ACHN (cell line): ENCODE measurements at regions not wholly inside any gene's neighbourhood (a gene's known extent, or its start where the extent isn't known, plus 50 kb on each side); places are given as distances from the start of the nearest gene placed in this dataset.
A peak's percentile ranks its signal among the peaks of the same experiment; 100 is the strongest.
"Not testable (repeated sequence)": the region's sequence is repeated elsewhere in the genome, so short reads cannot be mapped to it uniquely, and the experiment has no call there.

Experiments used
- DNase-seq: peaks from one replicate; pipeline ENCODE4 v3.0.0-alpha.2; 2015
- in situ Hi-C: cut with HindIII; loops from 2 replicates; pipeline ENCODE4 v1.10.0; 2017; ENCODE audit warnings: low sequenced_read_pairs, low pct_ligation_motif_present, low pct_unique_long_range_greater_than_20kb

- no peak for DNase-seq
- in situ Hi-C loops: no loop called here
These were observed 286.5 kb downstream of the CPS1 start for GRCh38 chr2:210842896-210843295.

GRCh38 chr2:210844016-210844415, 287.6 kb downstream of the CPS1 start:
- no peak for DNase-seq
- in situ Hi-C loops: no loop called here

- no peak for DNase-seq
- in situ Hi-C loops: no loop called here
These were observed 302.9 kb downstream of the CPS1 start for GRCh38 chr2:210859314-210859713.

GRCh38 chr2:210860276-210860675, 303.9 kb downstream of the CPS1 start:
- no peak for DNase-seq
- in situ Hi-C loops: no loop called here

- DNase-seq: no peak
- in situ Hi-C loops: no loop called here
These were observed 304.8 kb downstream of the CPS1 start for GRCh38 chr2:210861038-210861665.

GRCh38 chr2:210862283-210863065, 306.1 kb downstream of the CPS1 start:
- DNase-seq: no peak
- in situ Hi-C loops: no loop called here

- in situ Hi-C loops: no loop called here
- no peak for DNase-seq
These were observed 306.9 kb downstream of the CPS1 start for GRCh38 chr2:210863283-210863682.

GRCh38 chr2:210871566-210871965, 315.2 kb downstream of the CPS1 start:
- DNase-seq, in situ Hi-C loops: not testable (repeated sequence)

- DNase-seq: no peak
- in situ Hi-C loops: no loop called here
These were observed 317.2 kb downstream of the CPS1 start for GRCh38 chr2:210873631-210874030.

- in situ Hi-C loops: no loop called here
- no peak for DNase-seq
These were observed 327.8 kb downstream of the CPS1 start for GRCh38 chr2:210884227-210884626.

- in situ Hi-C loops: no loop called here
- no peak for DNase-seq
These were observed 331.6 kb downstream of the CPS1 start for GRCh38 chr2:210888035-210888434.

GRCh38 chr2:210895132-210895531, 338.7 kb downstream of the CPS1 start:
- in situ Hi-C loops: no loop called here
- peak; percentile 4 for DNase-seq

GRCh38 chr2:210899131-210899530, 342.7 kb downstream of the CPS1 start:
- in situ Hi-C loops: no loop called here
- DNase-seq: no peak

- in situ Hi-C loops: no loop called here
- DNase-seq: no peak
These were observed 344.9 kb downstream of the CPS1 start for GRCh38 chr2:210901326-210901725.

GRCh38 chr2:210912779-210913178, 356.4 kb downstream of the CPS1 start:
- in situ Hi-C loops: no loop called here
- DNase-seq: no peak

GRCh38 chr2:210913461-210913860, 357.1 kb downstream of the CPS1 start:
- in situ Hi-C loops: no loop called here
- DNase-seq: no peak

GRCh38 chr2:210915912-210916311, 359.5 kb downstream of the CPS1 start:
- no peak for DNase-seq
- in situ Hi-C loops: no loop called here

GRCh38 chr2:210917465-210917864, 361.1 kb downstream of the CPS1 start:
- in situ Hi-C loops: no loop called here
- DNase-seq: no peak

- in situ Hi-C loops: no loop called here
- DNase-seq: no peak
These were observed 362.7 kb downstream of the CPS1 start for GRCh38 chr2:210919128-210919527.

GRCh38 chr2:210922419-210922818, 366.0 kb downstream of the CPS1 start:
- no peak for DNase-seq
- in situ Hi-C loops: no loop called here
